Transverse colon (tissue), 3 donors: ENCODE measurements at regions not wholly inside any gene's neighbourhood (a gene's known extent, or its start where the extent isn't known, plus 50 kb on each side); places are given as distances from the start of the nearest gene placed in this dataset.

Experiments used
- EP300 ChIP-seq: sonication (generic); formaldehyde crosslinking; IDR thresholded peaks from one replicate; pipeline ENCODE4 v1.6.1; 2017; ENCODE audit warnings: antibody characterized with exemption, low read depth
- POLR2A ChIP-seq: fragments of 450-650 bp; IDR thresholded peaks from one replicate; pipeline ENCODE4 v1.6.1; 2016; ENCODE audit warnings: antibody characterized with exemption, mild to moderate bottlenecking, moderate library complexity
- TF ChIP-seq, protein P1 (sequence below), 5 experiments: fragments of 200-600 bp in 3 of 5; fragments of 450-650 bp in 2 of 5; sonication (generic) in 3 of 5; IDR thresholded peaks; 1 replicate in 2 of 5; 2 replicates in 3 of 5; pipeline ENCODE4 v1.5.1; 2016 to 2017; ENCODE audit warnings: antibody characterized with exemption in 5 of 5, inconsistent platforms in 3 of 5, mild to moderate bottlenecking in 2 of 5, moderate library complexity in 1 of 5

DNA sequence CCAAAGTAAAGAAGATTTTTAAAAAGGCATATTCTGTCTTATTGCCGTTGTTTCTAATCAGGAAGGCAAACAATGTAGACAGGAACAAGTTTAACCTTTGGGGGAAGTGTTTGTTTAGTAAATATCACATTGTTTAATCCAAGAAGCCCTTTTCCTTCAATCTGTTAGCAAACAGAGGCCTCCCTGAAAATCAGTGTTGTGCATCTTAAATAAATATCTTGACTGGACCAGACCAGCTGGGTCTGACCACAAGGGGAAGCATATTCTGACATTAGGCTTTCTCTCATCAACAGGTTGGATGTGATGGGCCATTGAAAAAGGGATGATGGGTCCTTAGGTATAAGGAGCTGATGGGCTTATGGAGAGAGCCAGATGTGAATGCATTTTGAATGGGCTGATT lies 81.8 kb upstream of the SGIP1 start:
- TF ChIP-seq, protein P1, sequence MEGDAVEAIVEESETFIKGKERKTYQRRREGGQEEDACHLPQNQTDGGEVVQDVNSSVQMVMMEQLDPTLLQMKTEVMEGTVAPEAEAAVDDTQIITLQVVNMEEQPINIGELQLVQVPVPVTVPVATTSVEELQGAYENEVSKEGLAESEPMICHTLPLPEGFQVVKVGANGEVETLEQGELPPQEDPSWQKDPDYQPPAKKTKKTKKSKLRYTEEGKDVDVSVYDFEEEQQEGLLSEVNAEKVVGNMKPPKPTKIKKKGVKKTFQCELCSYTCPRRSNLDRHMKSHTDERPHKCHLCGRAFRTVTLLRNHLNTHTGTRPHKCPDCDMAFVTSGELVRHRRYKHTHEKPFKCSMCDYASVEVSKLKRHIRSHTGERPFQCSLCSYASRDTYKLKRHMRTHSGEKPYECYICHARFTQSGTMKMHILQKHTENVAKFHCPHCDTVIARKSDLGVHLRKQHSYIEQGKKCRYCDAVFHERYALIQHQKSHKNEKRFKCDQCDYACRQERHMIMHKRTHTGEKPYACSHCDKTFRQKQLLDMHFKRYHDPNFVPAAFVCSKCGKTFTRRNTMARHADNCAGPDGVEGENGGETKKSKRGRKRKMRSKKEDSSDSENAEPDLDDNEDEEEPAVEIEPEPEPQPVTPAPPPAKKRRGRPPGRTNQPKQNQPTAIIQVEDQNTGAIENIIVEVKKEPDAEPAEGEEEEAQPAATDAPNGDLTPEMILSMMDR (IDR thresholded peaks at IDR 0.05) = no peak
- TF ChIP-seq POLR2A = no peak
- TF ChIP-seq EP300 = no peak
